PC-3 (cell line): ENCODE measurements at regions not wholly inside any gene's neighbourhood (a gene's known extent, or its start where the extent isn't known, plus 50 kb on each side); places are given as distances from the start of the nearest gene placed in this dataset.

ENCODE experiments used
- ATAC-seq: fragments of 200-7000 bp; cut with Tn5 transposase; 2 replicates; pipeline ENCODE4 v1.9.1; 2020; ENCODE audit warnings: mild to moderate bottlenecking, moderate library complexity
- BruUV-seq: library from RNA; stranded (reverse); fragments of 400-500 nt; replicated peaks from 2 replicates; lab custom pipeline; 2021; lab: Mats Ljungman, UMichigan
- CTCF ChIA-PET: fragments of 300-600 bp; sonication (Branson Sonifier 250); formaldehyde crosslinking; loops from one replicate; lab custom pipeline; 2022; ENCODE audit warnings: antibody characterized with exemption; lab: Charles Lee
- POLR2A ChIA-PET: fragments of 300-600 bp; sonication (Branson Sonifier 250); formaldehyde crosslinking; loops from one replicate; lab custom pipeline; 2022; ENCODE audit warnings: antibody characterized with exemption; ENCODE audit not compliant: unreplicated experiment; lab: Charles Lee
- DNase-seq: peaks from one replicate; pipeline ENCODE4 v3.0.0-alpha.2; 2015
- H2AFZ ChIP-seq: fragments of 300-600 bp; sonication (generic); 2 replicates; pipeline ENCODE4 v1.6.0; 2016; ENCODE audit warnings: antibody characterized with exemption, low read length
- H3F3A ChIP-seq: fragments of 300-600 bp; sonication (generic); one replicate; pipeline ENCODE4 v1.6.0; 2017; ENCODE audit warnings: antibody characterized with exemption, low read length, control low read depth, mild to moderate bottlenecking; ENCODE audit not compliant: unreplicated experiment
- H3K27ac ChIP-seq: fragments of 300-600 bp; sonication (generic); 2 replicates; pipeline ENCODE4 v1.5.1; 2016; ENCODE audit warnings: mild to moderate bottlenecking, low read length
- H3K27me3 ChIP-seq: fragments of 300-600 bp; sonication (generic); 2 replicates; pipeline ENCODE4 v1.6.1; 2016; ENCODE audit warnings: low read length, mixed read lengths
- H3K36me3 ChIP-seq: fragments of 300-600 bp; sonication (generic); 2 replicates; pipeline ENCODE4 v1.6.1; 2016; ENCODE audit warnings: low read depth, mixed run types, low read length, mixed read lengths
- H3K4me1 ChIP-seq: fragments of 300-600 bp; sonication (generic); 2 replicates; pipeline ENCODE4 v1.5.1; 2016; ENCODE audit warnings: low read length; ENCODE audit not compliant: insufficient read depth
- H3K4me2 ChIP-seq: fragments of 300-600 bp; sonication (generic); 2 replicates; pipeline ENCODE4 v1.6.0; 2016; ENCODE audit warnings: low read length
- H3K4me3 ChIP-seq: fragments of 300-600 bp; sonication (generic); 2 replicates; pipeline ENCODE4 v1.5.1; 2016; ENCODE audit warnings: mild to moderate bottlenecking, low read length, mixed read lengths
- H3K79me2 ChIP-seq: fragments of 300-600 bp; sonication (generic); 2 replicates; pipeline ENCODE4 v1.6.1; 2017; ENCODE audit warnings: low read length, mixed read lengths
- H3K9ac ChIP-seq: fragments of 300-600 bp; sonication (generic); 2 replicates; pipeline ENCODE4 v1.6.0; 2016; ENCODE audit warnings: mild to moderate bottlenecking, low read length
- H3K9me2 ChIP-seq: fragments of 300-600 bp; sonication (generic); replicated peaks from 2 replicates; pipeline ENCODE4 v1.6.1; 2016; ENCODE audit warnings: mixed run types, low read length, mixed read lengths
- H3K9me3 ChIP-seq: fragments of 300-600 bp; sonication (generic); 2 replicates; pipeline ENCODE4 v1.6.1; 2016; ENCODE audit warnings: low read length, mixed read lengths
- H4K20me1 ChIP-seq: fragments of 300-600 bp; sonication (generic); 2 replicates; pipeline ENCODE4 v1.6.1; 2016; ENCODE audit warnings: low read length, mixed read lengths
- CTCF ChIP-seq: fragments of 300-600 bp; sonication (generic); conservative IDR thresholded peaks from 2 replicates; pipeline ENCODE4 v1.5.1; 2017; ENCODE audit warnings: antibody characterized with exemption, low read depth, mild to moderate bottlenecking, low read length
- EZH2 ChIP-seq: fragments of 300-600 bp; sonication (generic); IDR thresholded peaks from one replicate; pipeline ENCODE4 v1.6.1; 2017; ENCODE audit warnings: antibody characterized with exemption, mild to moderate bottlenecking, low read length; ENCODE audit not compliant: unreplicated experiment
- EZH2phosphoT487 ChIP-seq: fragments of 300-600 bp; sonication (generic); IDR thresholded peaks from 2 replicates; pipeline ENCODE4 v1.6.1; 2018; ENCODE audit warnings: mild to moderate bottlenecking, antibody characterized with exemption, low read length, borderline replicate concordance
- intact Hi-C: fragments of 100-400 bp; cut with micrococcal nuclease; formaldehyde crosslinking; loops from 2 replicates; pipeline ENCODE4 v1.9.0; 2023

GRCh38 chrX:69021141-69021960, 143.9 kb downstream of the PJA1 start:
- Histone ChIP-seq H3K9me3 (no peaks in the 10 kb centered on the region), H3K27me3 (no peaks in the 10 kb centered on the region), H3K36me3 (no peaks in the 10 kb centered on the region), H3K27ac (no peak overlapping the region), H3K9me2 (no peaks in the 10 kb centered on the region), H3K79me2 (no peaks in the 10 kb centered on the region), H3F3A (no peaks in the 10 kb centered on the region), H3K9ac (no peak overlapping the region), H3K4me1 (peaks cover 21% of the 10 kb centered on the region), H3K4me3 (no peak overlapping the region), H2AFZ (no peak overlapping the region), H4K20me1 (no peaks in the 10 kb centered on the region), H3K4me2 (no peak overlapping the region)
- intact Hi-C loops: no loop called here
- ChIA-PET CTCF (no interaction called here), POLR2A (no interaction called here)
- ATAC-seq: no peak
- no peak for DNase-seq
- no TSS peak for BruUV-seq
- TF ChIP-seq EZH2 (no peak), CTCF (no peak), EZH2phosphoT487 (no peak)

GRCh38 chrX:69020316-69020715, 144.9 kb downstream of the PJA1 start:
- Histone ChIP-seq H2AFZ (no peak overlapping the region), H3K36me3 (no peaks in the 10 kb centered on the region), H3K4me3 (no peak overlapping the region), H3K9ac (no peak overlapping the region), H3K27me3 (no peaks in the 10 kb centered on the region), H4K20me1 (no peaks in the 10 kb centered on the region), H3K9me2 (no peaks in the 10 kb centered on the region), H3F3A (no peaks in the 10 kb centered on the region), H3K4me2 (no peak overlapping the region), H3K4me1 (peaks cover 12% of the 10 kb centered on the region), H3K27ac (no peak overlapping the region), H3K9me3 (no peaks in the 10 kb centered on the region), H3K79me2 (no peaks in the 10 kb centered on the region)
- POLR2A ChIA-PET: no interaction called here
- CTCF ChIA-PET: no interaction called here
- DNase-seq: no peak
- no peak for ATAC-seq
- TF ChIP-seq EZH2: no peak
- no peak for TF ChIP-seq EZH2phosphoT487
- TF ChIP-seq CTCF: no peak
- no TSS peak for BruUV-seq
- intact Hi-C loops: no loop called here
